22Rv1 (cell line): ENCODE measurements at regions not wholly inside any gene's neighbourhood (a gene's known extent, or its start where the extent isn't known, plus 50 kb on each side); places are given as distances from the start of the nearest gene placed in this dataset.

Source experiments
- CTCF ChIP-seq: fragments of 450-650 bp; IDR thresholded peaks from 2 replicates; pipeline ENCODE4 v1.5.1; 2017; ENCODE audit warnings: mild to moderate bottlenecking
- ZFX ChIP-seq: fragments of 450-650 bp; IDR thresholded peaks from 2 replicates; pipeline ENCODE4 v1.6.1; 2017; ENCODE audit warnings: antibody characterized with exemption, borderline replicate concordance

GRCh38 chr6:50187351-50187921, 137.7 kb upstream of the DEFB112 start:
- TF ChIP-seq CTCF (no peak), ZFX (no peak)
